ENCODE measurements at regions not wholly inside any gene's neighbourhood (a gene's known extent, or its start where the extent isn't known, plus 50 kb on each side); places are given as distances from the start of the nearest gene placed in this dataset.

DNA sequence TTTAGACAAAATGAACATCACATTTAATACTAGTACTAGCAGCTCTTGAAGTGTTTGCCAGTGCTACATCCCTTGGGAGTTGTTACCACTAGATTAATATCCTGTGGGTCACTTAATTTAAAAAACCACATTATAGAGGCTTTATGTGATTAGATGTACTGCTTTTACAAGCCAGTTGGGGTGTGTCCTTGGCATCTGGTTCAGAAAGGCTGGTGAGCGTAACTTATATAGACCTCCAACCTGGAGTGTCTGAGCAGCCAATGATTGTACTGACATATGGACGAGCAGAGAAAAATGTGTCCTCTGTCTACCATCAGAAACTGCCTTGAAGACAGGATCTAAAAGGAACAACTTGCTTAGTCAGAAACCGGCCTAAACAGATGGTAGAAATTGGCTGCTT is 306.2 kb upstream of the ATP11B start:
- Histone ChIP-seq H3K27ac (ENCODE audit: low read depth in 2 of 2, low read length in 1 of 2) (no peak overlapping the region), H3K4me3 (ENCODE audit: low read depth in 2 of 2, low read length in 1 of 2) (no peak overlapping the region), H3K4me1 (ENCODE audit: control insufficient read depth in 1 of 2, insufficient read depth in 2 of 2, low read depth in 1 of 2, low read length in 1 of 2) (peaks cover 0 to 8% of the 10 kb centered on the region in 2 experiments; a peak in 1 of 4 replicates), H3K27me3 (ENCODE audit: insufficient read depth) (no peaks in the 10 kb centered on the region), H3K9me2 (no peaks in the 10 kb centered on the region), H3K9ac (no peak overlapping the region), H3K79me2 (ENCODE audit: insufficient read depth) (no peaks in the 10 kb centered on the region), H2AFZ (ENCODE audit: low read depth) (no peak overlapping the region), H3F3A (replicated peaks; ENCODE audit: insufficient read depth) (no peaks in the 10 kb centered on the region), H3K9me3 (no peaks in the 10 kb centered on the region), H4K20me1 (ENCODE audit: insufficient read depth) (no peaks in the 10 kb centered on the region), H3K4me2 (no peak overlapping the region), H3K36me3 (replicated peaks in 1 of 2; ENCODE audit: control insufficient read depth in 1 of 2, insufficient read depth in 2 of 2, low read length in 1 of 2) (no peaks in the 10 kb centered on the region)
- TF ChIP-seq RCOR1 (IDR thresholded peaks at IDR 0.05; ENCODE audit: low read length) (no peak), NFIC (IDR thresholded peaks at IDR 0.05; ENCODE audit: borderline replicate concordance) (no peak), GATA2 (CRISPR knock-in tag; IDR thresholded peaks at IDR 0.05) (no peak), JUND (IDR thresholded peaks at IDR 0.05) (no peak), USF2 (IDR thresholded peaks at IDR 0.05; ENCODE audit: borderline replicate concordance, low read depth, low read length) (no peak), NRF1 (IDR thresholded peaks at IDR 0.05; ENCODE audit: low read depth, low read length) (no peak), IRF3 (IDR thresholded peaks at IDR 0.05; ENCODE audit: low read depth, low read length) (no peak), GABPA (IDR thresholded peaks at IDR 0.05; ENCODE audit: low read depth) (no peak), FOXJ3 (CRISPR knock-in tag; IDR thresholded peaks at IDR 0.05) (no peak), SIN3A (IDR thresholded peaks at IDR 0.05; ENCODE audit: borderline replicate concordance, low read depth, low read length) (no peak), SMC3 (IDR thresholded peaks at IDR 0.05; ENCODE audit: low read depth, low read length) (no peak), EZH2phosphoT487 (IDR thresholded peaks at IDR 0.05; ENCODE audit: borderline replicate concordance, low read depth) (no peak), FOXM1 (IDR thresholded peaks at IDR 0.05; ENCODE audit: low read depth) (no peak)
- WGBS (ENCODE audit: low lambda C conversion rate): 44% methylated on average over 3 of the region's 3 CpGs
- no peak for DNase-seq
- ChIA-PET CTCF (no interaction called here), POLR2A (no interaction called here)

GRCh38 chr3:182487611-182488010 is 305.7 kb upstream of the ATP11B start:
- H3K9me2 ChIP-seq: no peaks in the 10 kb centered on the region
- H3K9me3 ChIP-seq: no peaks in the 10 kb centered on the region
- H4K20me1 ChIP-seq (ENCODE audit: insufficient read depth): no peaks in the 10 kb centered on the region
- H3K9ac ChIP-seq: no peak overlapping the region
- no peak overlapping the region for H3K4me2 ChIP-seq
- no peak overlapping the region for H3K4me3 ChIP-seq (ENCODE audit: low read depth in 2 of 2, low read length in 1 of 2)
- H3K36me3 ChIP-seq (replicated peaks in 1 of 2; ENCODE audit: control insufficient read depth in 1 of 2, insufficient read depth in 2 of 2, low read length in 1 of 2): no peaks in the 10 kb centered on the region
- CTCF ChIA-PET: interaction anchor here (2.9 kb wide), 1 partner anchor 1209 kb away, joined by 8 read pairs; no protein-coding TSS in a partner anchor
- H3K27me3 ChIP-seq (ENCODE audit: insufficient read depth): no peaks in the 10 kb centered on the region
- no peak overlapping the region for H2AFZ ChIP-seq (ENCODE audit: low read depth)
- H3K79me2 ChIP-seq (ENCODE audit: insufficient read depth): no peaks in the 10 kb centered on the region
- H3K27ac ChIP-seq (ENCODE audit: low read depth in 2 of 2, low read length in 1 of 2): no peak overlapping the region
- DNase-seq: no peak
- H3K4me1 ChIP-seq (ENCODE audit: control insufficient read depth in 1 of 2, insufficient read depth in 2 of 2, low read depth in 1 of 2, low read length in 1 of 2): peaks cover 0 to 8% of the 10 kb centered on the region in 2 experiments; a peak in 1 of 4 replicates
- POLR2A ChIA-PET: no interaction called here
- WGBS (ENCODE audit: low lambda C conversion rate): 76% methylated on average over 2 of the region's 2 CpGs
- TF ChIP-seq REST (IDR thresholded peaks at IDR 0.05; ENCODE audit: low read depth, low read length) (no peak), FOSL2 (IDR thresholded peaks at IDR 0.05; ENCODE audit: borderline replicate concordance, low read depth) (no peak), POLR2AphosphoS5 (IDR thresholded peaks at IDR 0.05; ENCODE audit: low read depth, low read length) (no peak)
- H3F3A ChIP-seq (replicated peaks; ENCODE audit: insufficient read depth): no peaks in the 10 kb centered on the region

All from SK-N-SH (cell line).